PC-9 (cell line): ENCODE measurements at regions not wholly inside any gene's neighbourhood (a gene's known extent, or its start where the extent isn't known, plus 50 kb on each side); places are given as distances from the start of the nearest gene placed in this dataset.

Source experiments
- CTCF ChIP-seq: fragments of 200-600 bp; sonication (generic); conservative IDR thresholded peaks from 2 replicates; pipeline ENCODE4 v1.6.1; 2017; ENCODE audit warnings: mixed run types, antibody characterized with exemption, mild to moderate bottlenecking, moderate library complexity
- EZH2 ChIP-seq: fragments of 200-600 bp; sonication (generic); IDR thresholded peaks from 2 replicates; pipeline ENCODE4 v1.8.0; 2017; ENCODE audit warnings: antibody characterized with exemption, low read depth

GRCh38 chr14:61847861-61848260 is 85.6 kb downstream of the SNAPC1 start:
- TF ChIP-seq CTCF: no peak
- TF ChIP-seq EZH2: no peak
